ENCODE measurements at regions not wholly inside any gene's neighbourhood (a gene's known extent, or its start where the extent isn't known, plus 50 kb on each side); places are given as distances from the start of the nearest gene placed in this dataset.
"Not testable (repeated sequence)": the region's sequence is repeated elsewhere in the genome, so short reads cannot be mapped to it uniquely, and the experiment has no call there.

- no peaks in the 10 kb centered on the region for H3K27me3 ChIP-seq (ENCODE audit: insufficient read depth, low read length)
- TF ChIP-seq EZH2 (IDR thresholded peaks at IDR 0.05; ENCODE audit: borderline replicate concordance, low read length) (no peak), CTCF (IDR thresholded peaks at IDR 0.05; ENCODE audit: low read length) (no peak)
- H3K27ac ChIP-seq (ENCODE audit: low read depth, low read length, poor library complexity, severe bottlenecking) = no peak overlapping the region
- no peak overlapping the region for H3K4me3 ChIP-seq (ENCODE audit: low read depth, low read length, poor library complexity, severe bottlenecking)
- H3K9me3 ChIP-seq (ENCODE audit: low read length) = no peaks in the 10 kb centered on the region
- H3K79me2 ChIP-seq (ENCODE audit: insufficient read depth, low read length) = no peaks in the 10 kb centered on the region
- no peaks in the 10 kb centered on the region for H3K9me2 ChIP-seq (ENCODE audit: low read depth, low read length)
- H3K9ac ChIP-seq (ENCODE audit: low read length) = no peak overlapping the region
- H3F3A ChIP-seq (ENCODE audit: insufficient read depth, low read length) = no peaks in the 10 kb centered on the region
- H3K4me2 ChIP-seq (ENCODE audit: low read length) = no peak overlapping the region
- H3K36me3 ChIP-seq (ENCODE audit: insufficient read depth, low read length) = no peaks in the 10 kb centered on the region
- no peaks in the 10 kb centered on the region for H3K4me1 ChIP-seq (ENCODE audit: insufficient read depth, low read length, severe bottlenecking)
- H4K20me1 ChIP-seq (ENCODE audit: insufficient read depth, low read length) = no peaks in the 10 kb centered on the region
- no peak overlapping the region for H2AFZ ChIP-seq (ENCODE audit: low read length)
These were observed 128.7 kb downstream of the ALG10 start for GRCh38 chr12:34151019-34151418.

GRCh38 chr12:34163443-34163842 is 141.1 kb downstream of the ALG10 start:
- Histone ChIP-seq H3K27ac (ENCODE audit: low read depth, low read length, poor library complexity, severe bottlenecking) (no peak overlapping the region), H3K27me3 (ENCODE audit: insufficient read depth, low read length) (no peaks in the 10 kb centered on the region), H3K9me2 (ENCODE audit: low read depth, low read length) (no peaks in the 10 kb centered on the region), H3F3A (ENCODE audit: insufficient read depth, low read length) (no peaks in the 10 kb centered on the region), H3K4me1 (ENCODE audit: insufficient read depth, low read length, severe bottlenecking) (no peaks in the 10 kb centered on the region), H3K4me2 (ENCODE audit: low read length) (no peak overlapping the region), H4K20me1 (ENCODE audit: insufficient read depth, low read length) (no peaks in the 10 kb centered on the region), H3K4me3 (ENCODE audit: low read depth, low read length, poor library complexity, severe bottlenecking) (no peak overlapping the region), H3K36me3 (ENCODE audit: insufficient read depth, low read length) (no peaks in the 10 kb centered on the region), H3K79me2 (ENCODE audit: insufficient read depth, low read length) (no peaks in the 10 kb centered on the region), H3K9ac (ENCODE audit: low read length) (no peak overlapping the region), H2AFZ (ENCODE audit: low read length) (no peak overlapping the region), H3K9me3 (ENCODE audit: low read length) (no peaks in the 10 kb centered on the region)
- TF ChIP-seq EZH2 (IDR thresholded peaks at IDR 0.05; ENCODE audit: borderline replicate concordance, low read length) (no peak), CTCF (IDR thresholded peaks at IDR 0.05; ENCODE audit: low read length) (no peak)

GRCh38 chr12:34166427-34167060 is 144.2 kb downstream of the ALG10 start:
- H3F3A ChIP-seq (ENCODE audit: insufficient read depth, low read length) = no peaks in the 10 kb centered on the region
- H2AFZ ChIP-seq (ENCODE audit: low read length) = no peak overlapping the region
- TF ChIP-seq EZH2 (IDR thresholded peaks at IDR 0.05; ENCODE audit: borderline replicate concordance, low read length) (no peak), CTCF (IDR thresholded peaks at IDR 0.05; ENCODE audit: low read length) (no peak)
- H3K27me3 ChIP-seq (ENCODE audit: insufficient read depth, low read length) = no peaks in the 10 kb centered on the region
- no peak overlapping the region for H3K9ac ChIP-seq (ENCODE audit: low read length)
- H3K36me3 ChIP-seq (ENCODE audit: insufficient read depth, low read length) = no peaks in the 10 kb centered on the region
- H4K20me1 ChIP-seq (ENCODE audit: insufficient read depth, low read length) = no peaks in the 10 kb centered on the region
- no peaks in the 10 kb centered on the region for H3K9me3 ChIP-seq (ENCODE audit: low read length)
- H3K4me1 ChIP-seq (ENCODE audit: insufficient read depth, low read length, severe bottlenecking) = no peaks in the 10 kb centered on the region
- no peaks in the 10 kb centered on the region for H3K9me2 ChIP-seq (ENCODE audit: low read depth, low read length)
- H3K4me3 ChIP-seq (ENCODE audit: low read depth, low read length, poor library complexity, severe bottlenecking) = no peak overlapping the region
- H3K79me2 ChIP-seq (ENCODE audit: insufficient read depth, low read length) = no peaks in the 10 kb centered on the region
- H3K4me2 ChIP-seq (ENCODE audit: low read length) = no peak overlapping the region
- H3K27ac ChIP-seq (ENCODE audit: low read depth, low read length, poor library complexity, severe bottlenecking) = no peak overlapping the region

- H3K79me2 ChIP-seq (ENCODE audit: insufficient read depth, low read length); H3K4me1 ChIP-seq (ENCODE audit: insufficient read depth, low read length, severe bottlenecking); H3K27me3 ChIP-seq (ENCODE audit: insufficient read depth, low read length); H3F3A ChIP-seq (ENCODE audit: insufficient read depth, low read length); H3K27ac ChIP-seq (ENCODE audit: low read depth, low read length, poor library complexity, severe bottlenecking); H3K36me3 ChIP-seq (ENCODE audit: insufficient read depth, low read length); H3K4me3 ChIP-seq (ENCODE audit: low read depth, low read length, poor library complexity, severe bottlenecking); H3K9me2 ChIP-seq (ENCODE audit: low read depth, low read length); H4K20me1 ChIP-seq (ENCODE audit: insufficient read depth, low read length); H3K9ac ChIP-seq (ENCODE audit: low read length); H3K4me2 ChIP-seq (ENCODE audit: low read length); H3K9me3 ChIP-seq (ENCODE audit: low read length); H2AFZ ChIP-seq (ENCODE audit: low read length): not testable (repeated sequence)
These were observed 146.2 kb downstream of the ALG10 start for GRCh38 chr12:34168507-34168906.
